ENCODE measurements at regions not wholly inside any gene's neighbourhood (a gene's known extent, or its start where the extent isn't known, plus 50 kb on each side); places are given as distances from the start of the nearest gene placed in this dataset.

DNA sequence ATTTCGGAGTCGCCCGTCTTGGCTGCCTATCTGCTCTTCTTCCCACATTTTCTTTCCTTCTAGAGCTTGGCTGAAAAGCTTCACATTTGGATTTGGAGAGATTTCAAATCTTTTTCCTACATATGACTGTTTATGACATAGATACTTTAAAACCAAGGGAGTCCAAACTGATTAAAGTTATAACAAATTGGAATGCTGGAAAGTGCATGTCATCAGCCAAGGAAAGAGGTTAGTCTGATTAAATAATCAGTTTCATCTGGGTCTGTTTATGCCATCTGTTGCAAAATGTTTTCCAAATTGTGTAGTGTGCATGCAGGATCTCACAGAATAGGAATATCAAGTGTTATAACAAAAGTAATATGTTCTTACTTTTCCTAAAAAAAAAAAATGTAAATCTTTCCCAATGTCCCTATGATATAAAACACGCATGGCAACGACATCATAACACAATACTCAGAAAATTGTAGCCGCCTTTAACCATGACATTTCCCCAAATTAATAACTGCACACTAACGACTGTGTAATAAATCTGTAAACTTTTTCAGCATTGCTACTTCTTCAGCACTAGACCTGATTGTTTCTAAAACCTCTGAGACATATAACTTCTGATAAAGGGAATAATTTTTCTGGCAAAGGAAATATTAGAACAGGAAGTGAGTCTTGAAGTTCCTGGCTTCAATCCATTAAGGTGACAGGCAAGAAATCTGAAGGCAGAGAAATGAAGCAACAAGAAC lies 230.2 kb upstream of the FOXQ1 start:
- no peak for DNase-seq

DNA sequence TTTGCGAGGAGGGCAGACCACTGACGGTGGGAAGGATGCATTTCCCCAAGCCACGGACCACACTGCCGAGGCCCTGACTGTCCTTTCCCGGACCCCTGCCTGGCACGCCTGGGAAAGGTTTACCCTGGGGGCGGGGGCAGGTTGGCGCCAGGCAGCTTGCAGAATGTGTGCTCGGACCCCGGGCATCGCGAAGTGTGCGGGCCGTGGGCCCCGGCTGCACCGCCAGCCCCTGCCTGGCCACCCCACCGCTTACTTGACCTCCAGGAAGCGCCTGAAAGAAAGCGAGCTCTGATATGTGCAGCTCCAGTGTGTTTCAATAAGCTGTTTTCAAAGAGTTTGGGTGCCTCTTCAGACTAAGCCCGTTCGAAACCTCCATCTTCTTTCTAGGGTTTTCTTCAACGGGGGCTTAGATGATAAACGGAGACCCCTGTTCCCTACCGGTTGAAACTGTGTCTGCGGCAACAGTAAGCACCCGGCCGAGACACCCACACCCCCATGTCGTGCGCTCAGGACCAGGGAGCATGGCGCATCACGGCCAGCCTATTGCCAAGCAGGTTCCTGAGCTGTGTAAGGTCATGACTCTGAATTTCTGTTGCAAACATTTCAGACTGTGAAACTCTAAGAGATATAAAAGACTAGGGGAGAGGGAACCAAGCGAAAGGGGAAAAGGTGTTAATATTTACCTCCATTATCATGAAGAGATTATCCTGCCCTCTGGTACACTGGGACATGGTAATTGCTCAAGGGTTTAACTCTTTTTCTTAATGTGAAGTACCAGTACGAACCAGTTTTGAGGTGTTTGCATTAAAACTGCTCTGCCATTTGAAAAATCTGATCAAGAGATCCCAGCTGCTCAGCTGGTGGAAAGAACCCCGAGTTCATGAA lies 231.2 kb upstream of the FOXQ1 start:
- DNase-seq: no peak

DNA sequence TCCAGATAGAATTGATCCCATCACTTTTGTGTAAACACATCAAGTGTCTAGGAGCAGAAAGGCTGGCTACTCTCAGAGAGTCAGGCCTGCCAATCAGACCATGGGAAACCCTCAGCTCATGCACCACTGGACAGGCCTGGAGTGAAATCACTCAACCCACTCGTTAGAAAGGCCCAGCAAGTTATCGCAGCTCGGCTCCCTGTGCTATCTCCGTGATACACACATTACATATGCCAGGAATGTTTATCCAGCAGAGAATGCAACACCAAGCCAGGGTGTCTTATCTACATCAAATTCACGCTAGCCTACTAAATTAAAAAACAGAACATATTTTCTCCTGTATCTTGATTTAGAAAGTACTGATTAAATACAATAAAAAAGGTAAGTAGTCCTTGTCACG lies 232.4 kb upstream of the FOXQ1 start:
- DNase-seq: no peak

- DNase-seq: no peak
These were observed 234.2 kb upstream of the FOXQ1 start for GRCh38 chr6:1077478-1078416.

DNA sequence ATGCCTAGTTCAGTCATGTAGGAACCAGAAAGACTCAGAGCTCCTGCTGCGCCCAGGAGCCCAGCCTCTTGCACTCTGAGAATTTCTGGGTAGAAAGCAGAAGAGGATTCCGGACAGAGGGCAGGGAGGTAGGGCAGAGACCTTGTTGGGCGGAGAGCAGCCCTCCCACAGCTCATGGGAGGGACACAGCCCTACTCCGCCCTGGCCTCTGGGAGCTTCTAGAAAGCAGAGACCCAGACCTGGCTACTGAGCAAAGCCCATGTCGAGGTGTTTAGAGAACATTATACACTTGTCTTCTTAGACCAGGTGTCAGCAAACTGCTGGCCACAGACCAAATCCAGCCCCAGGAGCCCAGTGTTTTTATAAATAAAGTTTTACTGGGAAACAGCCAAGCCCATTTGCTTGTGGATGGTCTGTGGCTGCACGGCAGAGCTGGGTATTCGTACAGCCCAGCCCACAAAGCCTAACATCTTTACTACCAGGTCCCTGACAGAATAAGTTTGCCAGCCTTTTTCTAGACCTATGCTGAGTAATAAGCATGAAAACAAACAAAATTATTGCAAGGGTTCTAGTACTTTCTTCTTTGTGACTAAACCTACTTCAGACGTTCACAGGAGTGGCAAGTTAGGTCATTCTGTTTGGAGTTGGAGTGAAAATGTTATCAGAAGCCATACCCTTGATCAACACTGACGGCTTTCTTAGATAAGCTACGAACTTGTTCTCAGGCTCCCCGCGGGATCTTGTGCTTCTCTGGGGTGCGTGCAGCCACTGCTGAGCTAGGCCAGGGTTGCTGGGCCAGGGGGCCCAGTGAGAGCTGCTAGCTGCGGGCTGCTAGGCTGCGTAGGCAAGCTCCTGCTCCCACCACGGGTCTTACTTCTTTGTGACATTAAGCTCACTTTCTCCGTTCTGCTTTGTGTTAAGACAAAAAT lies 235.1 kb upstream of the FOXQ1 start:
- DNase-seq: no peak

GRCh38 chr6:1075880-1076279 lies 236.0 kb upstream of the FOXQ1 start:
- DNase-seq: no peak

- DNase-seq: no peak
These were observed 236.5 kb upstream of the FOXQ1 start for GRCh38 chr6:1075444-1075843.

DNA sequence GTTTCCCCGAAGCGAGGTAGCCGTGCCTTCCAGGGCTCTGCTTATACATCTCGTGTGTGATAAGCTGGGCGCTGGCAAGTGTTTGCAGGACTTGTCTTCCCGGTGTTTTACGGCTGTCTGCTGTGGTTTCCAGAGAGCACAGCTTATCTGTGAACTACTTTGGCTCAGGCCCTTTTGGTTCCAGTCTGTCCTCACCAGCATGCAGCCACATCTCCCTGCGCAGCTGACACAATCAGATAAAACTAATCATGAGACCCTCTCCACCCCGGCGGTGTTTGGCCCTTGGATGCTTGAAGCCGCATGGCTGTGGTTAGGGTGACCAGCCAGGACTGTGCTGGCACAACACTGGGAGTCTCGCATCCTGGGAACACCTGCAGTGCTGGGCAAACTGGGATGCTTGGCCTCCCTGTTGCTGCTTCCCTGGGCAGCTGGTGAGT lies 241.8 kb upstream of the FOXQ1 start:
- no peak for DNase-seq

DNA sequence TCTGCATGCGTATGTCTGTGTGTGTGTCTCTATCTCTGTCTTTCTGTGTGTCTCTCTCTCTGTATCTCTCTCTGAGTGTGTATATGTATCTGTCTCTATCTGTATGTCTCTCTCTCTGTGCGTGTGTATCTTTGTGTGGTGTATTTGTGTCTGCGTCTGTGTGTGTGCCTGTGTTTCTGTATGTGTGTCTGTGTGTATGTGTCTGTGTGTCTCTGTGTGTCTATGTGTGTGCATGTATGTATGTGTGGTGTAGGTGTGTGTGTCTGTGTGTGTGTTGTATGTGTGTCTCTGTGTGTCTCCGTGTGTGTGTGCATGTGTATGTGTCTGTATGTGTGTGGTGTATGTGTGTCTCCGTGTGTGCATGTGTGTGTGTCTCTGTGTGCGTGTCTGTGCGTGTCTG lies 243.0 kb upstream of the FOXQ1 start:
- DNase-seq: no peak

DNA sequence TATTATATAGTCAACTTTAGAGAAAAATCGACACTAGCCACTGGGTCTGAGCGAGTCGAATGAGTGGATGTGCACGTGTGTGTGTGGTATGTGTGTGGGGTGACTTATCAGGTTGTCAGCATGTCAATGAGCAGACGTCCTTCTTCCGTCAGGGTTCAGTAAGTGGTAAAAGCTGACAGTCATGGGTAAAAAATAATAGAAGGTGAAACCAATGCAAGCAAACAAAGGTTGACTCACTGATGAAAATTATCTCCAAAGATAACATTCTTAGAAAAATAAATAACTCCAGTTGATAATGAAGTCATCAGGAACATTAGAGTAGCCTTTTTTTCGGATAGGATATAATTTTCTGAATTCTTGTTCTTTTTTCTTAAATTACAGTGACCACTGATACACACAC lies 243.8 kb upstream of the FOXQ1 start:
- DNase-seq: no peak

DNA sequence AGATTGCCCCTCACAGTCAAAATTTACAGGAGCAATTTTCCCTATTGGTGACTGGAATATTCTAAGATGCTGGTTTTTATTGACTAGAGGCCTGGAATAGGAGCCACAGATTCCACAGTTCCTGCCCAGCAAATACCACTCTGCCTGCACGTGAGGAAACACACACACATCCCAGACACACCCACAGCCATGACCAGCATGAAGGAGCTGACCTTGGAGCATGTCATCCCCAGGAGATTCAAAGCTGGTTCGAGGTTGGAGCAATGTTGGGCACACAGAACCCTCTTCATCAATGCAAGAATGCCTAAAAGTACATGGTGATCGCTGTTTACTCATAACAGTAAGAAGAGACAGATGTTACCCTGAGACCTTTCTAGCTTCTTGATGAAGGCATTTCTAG lies 244.6 kb upstream of the FOXQ1 start:
- no peak for DNase-seq

GRCh38 chr6:1066449-1067090 lies 245.3 kb upstream of the FOXQ1 start:
- no peak for DNase-seq

GRCh38 chr6:1065986-1066385 lies 245.9 kb upstream of the FOXQ1 start:
- DNase-seq: no peak

DNA sequence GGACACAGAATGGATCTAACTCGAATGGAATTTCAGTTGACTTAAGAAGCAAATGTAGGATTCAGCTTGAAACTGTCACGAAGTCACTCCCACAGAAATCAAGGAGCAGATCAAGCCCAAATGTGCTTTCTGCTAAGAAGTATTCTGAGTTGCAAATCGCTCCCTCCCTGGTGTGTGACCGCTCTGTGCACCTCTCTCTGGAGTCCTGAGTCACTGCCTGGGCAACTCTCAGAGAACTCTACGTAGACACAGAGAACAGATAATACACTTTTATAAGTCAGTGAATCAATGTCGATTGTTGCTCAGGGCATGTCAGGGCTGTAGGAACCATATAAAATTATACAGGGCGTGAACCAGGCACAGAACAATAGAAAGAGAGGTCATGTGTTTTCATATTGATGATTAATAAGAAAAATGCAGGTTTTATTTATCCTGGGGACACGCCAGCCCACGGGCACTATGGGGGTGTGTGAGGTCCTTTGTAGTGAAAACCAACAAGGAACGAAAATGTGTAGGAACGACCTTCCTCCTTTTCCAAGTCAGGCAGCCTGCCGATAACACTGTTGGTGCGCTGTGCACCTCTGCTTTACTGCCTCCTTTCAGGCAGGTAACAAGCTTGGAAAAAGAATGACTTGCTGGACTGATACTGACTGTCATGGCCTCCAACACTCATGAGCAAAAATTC lies 248.1 kb upstream of the FOXQ1 start:
- DNase-seq: no peak

- no peak for DNase-seq
These were observed 248.9 kb upstream of the FOXQ1 start for GRCh38 chr6:1062786-1063545.

DNA sequence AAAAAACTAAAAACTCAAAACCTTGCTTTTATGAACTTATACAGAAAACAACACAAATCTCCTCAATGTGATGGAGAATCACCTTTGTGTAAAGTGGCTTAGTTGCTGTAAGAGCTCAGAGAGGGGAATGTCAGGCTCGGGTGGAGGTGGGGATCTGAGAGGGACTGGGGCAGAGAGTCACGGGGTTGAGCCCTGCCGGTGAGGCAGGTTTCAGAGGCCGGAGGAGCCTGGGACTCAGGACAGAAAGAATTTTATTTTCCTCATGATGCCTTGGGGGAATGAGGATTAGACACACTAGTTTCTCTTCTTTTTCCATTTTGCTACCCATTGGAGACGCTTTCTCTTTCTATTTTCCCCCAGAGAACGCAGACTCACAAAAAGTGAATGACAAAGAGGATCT lies 252.3 kb upstream of the FOXQ1 start:
- DNase-seq: no peak

GRCh38 chr6:1057490-1058135 lies 254.3 kb upstream of the FOXQ1 start:
- DNase-seq: no peak

DNA sequence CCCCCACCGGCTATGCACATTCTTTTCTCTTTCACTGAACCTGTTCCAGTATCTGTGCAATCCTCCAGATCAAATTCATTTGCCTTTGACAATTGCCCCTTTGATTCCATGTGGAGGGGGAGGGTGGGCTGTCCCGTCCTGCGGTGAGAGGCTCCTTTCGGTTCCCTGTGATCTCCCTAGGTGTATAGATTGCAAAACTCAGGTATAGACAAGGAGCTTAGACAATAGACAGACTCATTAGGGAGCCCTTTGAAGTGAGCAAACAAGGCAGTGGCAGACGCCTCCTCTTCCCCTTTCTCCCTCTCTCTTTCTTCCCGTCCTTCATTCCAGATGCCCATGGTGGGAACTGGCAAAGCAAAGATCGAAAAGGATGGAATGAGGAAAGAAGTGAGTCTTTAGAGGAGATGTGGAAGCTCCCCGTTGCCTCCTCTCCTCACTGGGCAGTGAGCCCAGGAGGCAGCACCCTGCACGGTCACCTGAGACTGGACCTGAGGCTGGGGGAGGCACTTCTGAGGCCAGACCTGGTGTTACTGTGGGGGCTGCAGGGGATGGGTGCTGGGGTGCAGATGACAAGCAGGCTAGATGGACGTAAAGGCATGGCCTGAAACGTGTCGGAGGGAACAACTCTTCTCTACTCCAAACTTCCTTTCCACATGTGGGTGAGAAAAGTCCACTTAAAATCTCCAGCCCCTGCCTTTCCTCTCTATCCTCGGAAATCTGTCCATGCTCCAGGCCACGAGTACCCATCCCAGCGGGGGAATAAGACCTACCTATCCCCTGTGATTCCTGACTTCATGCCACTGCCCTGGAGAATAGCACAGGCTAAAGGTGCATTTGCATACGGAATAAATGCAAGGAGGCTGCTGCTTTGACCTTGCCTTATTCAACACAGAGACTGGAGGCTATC lies 256.6 kb upstream of the FOXQ1 start:
- DNase-seq: no peak

DNA sequence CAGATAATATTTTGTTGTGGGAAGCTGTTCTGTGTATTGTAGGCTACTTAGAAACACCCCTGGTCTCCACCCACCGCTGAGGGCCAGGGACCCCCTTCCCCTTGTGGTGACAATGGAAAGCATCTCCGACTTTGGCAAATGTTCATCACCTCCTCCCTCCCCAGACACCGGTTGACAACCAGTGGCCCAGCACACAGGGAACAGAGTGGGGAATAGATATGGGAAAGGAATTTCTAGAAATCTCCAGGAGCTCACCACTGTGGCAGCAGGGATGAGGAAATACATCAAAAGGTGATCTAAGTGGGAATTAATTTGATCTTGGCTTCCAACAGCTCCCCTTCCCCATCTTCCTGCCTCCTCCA lies 257.3 kb upstream of the FOXQ1 start:
- no peak for DNase-seq

Data from CD4-positive, alpha-beta T cell treated with Interleukin-15 for 1 hour (primary cell).